DMS153 treated with DMSO at 0.1 percent for 48 hours (cell line): ENCODE measurements at regions not wholly inside any gene's neighbourhood (a gene's known extent, or its start where the extent isn't known, plus 50 kb on each side); places are given as distances from the start of the nearest gene placed in this dataset.

Source experiments
- DNase-seq: peaks from one replicate; lab custom pipeline; 2025; ENCODE audit not compliant: unreplicated experiment; lab: John Stamatoyannopoulos, UW

GRCh38 chr14:44720707-44721106 is 213.6 kb upstream of the FSCB start:
- DNase-seq: no peak

- DNase-seq: peak; percentile 37
Measured at GRCh38 chr14:44712024-44712815, 205.1 kb upstream of the FSCB start.

DNA sequence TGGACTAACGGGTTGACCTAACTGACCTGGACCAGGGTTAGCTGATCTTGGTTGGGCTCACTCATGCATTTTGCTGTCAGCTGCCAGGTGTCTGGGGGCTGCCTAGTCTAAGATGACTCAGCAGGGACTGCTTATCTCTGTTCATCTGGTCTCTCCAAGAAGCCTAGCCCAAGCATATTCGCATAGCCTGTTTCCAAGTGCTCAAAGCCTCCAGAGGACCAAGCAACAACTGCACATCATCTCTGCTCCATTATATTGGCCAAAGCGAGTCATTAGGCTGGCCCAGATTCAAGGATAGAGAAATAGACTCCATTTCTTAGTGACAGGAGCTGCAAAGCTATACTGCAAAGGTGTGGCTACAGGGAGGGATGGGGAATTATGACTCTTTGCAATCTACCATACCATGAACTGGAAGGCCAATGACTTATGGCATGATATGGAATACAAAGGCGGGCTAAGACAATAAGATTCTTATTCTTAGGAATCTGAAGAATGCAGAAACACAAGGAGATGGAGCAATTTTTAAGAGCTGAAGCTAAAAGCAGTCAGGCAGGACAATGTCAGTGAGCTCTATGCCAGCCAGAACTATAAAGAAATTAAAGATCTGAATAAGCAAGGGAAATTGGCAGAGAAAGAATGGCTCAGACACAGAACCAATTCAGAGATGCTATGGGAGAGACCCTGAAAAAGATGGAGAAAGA is 194.6 kb upstream of the FSCB start:
- DNase-seq: no peak

DNA sequence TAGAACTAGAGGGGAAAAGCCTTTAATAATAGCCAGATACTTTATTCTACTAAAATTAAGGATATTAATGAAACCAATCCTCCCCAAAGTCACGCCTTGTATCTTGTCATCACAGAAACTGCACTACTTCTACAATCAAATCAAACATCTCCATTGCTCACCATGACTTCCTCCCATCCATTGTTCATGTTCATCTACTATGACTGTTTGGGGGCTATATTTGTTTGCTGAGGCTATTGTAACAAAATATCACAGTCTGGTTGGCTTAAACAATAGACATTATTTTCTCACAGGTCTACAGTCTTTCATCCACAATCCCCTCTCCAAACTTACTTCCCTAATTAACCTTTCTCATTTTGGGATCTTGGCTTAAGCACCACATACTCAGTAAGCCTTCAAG is 193.6 kb upstream of the FSCB start:
- DNase-seq: no peak

GRCh38 chr14:44700184-44700583 is 193.1 kb upstream of the FSCB start:
- no peak for DNase-seq

- DNase-seq: no peak
Measured at GRCh38 chr14:44699391-44699790, 192.3 kb upstream of the FSCB start.

DNA sequence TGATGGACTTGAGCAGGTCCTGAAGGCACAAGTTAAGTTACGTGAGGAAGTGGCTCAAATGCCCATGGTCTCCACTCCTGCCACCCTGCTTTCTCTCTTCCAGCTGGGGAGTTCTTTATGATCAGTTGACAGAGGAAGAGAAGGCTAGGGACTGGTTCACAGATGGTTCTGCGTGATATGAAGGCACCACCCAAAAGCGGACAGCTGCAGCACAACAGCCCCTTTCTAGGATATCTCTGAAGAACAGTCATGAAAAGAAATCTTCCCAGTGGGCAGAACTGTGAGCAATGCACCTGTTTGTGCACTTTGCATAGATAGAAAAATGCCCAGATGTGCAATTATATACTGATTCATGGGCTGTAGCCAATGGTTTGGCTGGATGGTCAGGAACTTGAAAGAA is 162.4 kb upstream of the FSCB start:
- DNase-seq: no peak

DNA sequence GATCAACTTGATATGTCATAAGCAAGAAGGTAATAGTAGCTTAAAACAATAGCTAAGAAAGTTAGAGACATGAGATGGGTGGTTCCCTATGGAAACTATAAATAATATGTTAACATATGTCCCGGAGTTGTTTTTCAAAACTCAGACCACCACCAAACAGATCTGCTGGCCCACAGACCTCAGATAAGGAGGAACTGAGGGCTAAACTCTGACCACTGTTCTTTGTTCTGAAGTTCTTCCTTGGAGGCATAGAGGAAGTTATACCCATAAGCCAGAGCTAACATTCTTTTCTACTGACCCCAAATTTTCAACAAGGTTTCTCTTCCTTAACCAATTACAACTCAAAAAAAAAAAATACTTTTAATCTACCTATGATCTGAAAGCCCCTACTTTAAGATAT is 156.1 kb upstream of the FSCB start:
- DNase-seq: no peak

DNA sequence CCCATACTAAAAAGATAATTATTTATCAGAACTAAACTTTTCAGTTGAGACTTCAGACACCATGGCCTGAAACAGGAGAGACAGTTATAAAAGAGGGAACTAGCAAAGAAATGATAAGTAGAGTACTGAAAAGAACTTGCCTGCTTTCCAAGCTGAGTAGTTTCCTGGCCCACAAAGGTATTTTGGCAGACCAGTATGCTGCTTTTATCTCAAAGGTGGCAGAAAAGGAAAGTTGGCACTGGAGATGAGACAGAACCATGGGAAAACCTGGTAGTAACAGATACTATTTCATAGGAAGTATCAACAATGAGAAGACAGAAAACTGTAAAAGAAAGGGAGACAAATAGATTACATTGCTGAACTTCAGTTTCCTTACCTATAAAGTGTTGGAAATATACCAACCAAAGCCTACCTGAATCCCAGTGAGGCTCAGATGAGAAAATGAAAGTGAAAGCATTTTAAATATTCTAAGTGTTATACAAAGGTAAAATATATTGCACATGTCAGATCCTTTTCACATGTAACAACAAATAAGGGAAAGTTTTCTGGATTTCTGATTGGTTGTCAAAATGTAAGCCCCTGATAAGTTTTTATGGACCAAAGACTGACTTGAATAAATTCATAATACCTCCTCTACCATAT is 155.3 kb upstream of the FSCB start:
- DNase-seq: no peak

DNA sequence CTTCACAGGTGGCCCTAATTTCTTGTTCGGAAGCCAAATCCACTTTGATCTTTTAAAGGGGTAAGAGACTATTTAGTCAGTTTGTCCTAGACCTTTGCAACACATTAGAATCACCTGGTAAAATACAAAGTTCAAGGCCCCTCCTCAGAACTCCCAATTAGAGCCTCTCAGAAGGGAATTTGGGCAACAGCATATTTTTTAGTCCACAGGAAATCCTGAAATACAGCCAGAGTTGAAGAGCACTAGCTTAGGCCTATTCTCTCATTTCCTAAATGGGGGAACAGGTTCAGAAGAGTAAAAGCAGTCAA is 151.3 kb upstream of the FSCB start:
- DNase-seq: no peak

DNA sequence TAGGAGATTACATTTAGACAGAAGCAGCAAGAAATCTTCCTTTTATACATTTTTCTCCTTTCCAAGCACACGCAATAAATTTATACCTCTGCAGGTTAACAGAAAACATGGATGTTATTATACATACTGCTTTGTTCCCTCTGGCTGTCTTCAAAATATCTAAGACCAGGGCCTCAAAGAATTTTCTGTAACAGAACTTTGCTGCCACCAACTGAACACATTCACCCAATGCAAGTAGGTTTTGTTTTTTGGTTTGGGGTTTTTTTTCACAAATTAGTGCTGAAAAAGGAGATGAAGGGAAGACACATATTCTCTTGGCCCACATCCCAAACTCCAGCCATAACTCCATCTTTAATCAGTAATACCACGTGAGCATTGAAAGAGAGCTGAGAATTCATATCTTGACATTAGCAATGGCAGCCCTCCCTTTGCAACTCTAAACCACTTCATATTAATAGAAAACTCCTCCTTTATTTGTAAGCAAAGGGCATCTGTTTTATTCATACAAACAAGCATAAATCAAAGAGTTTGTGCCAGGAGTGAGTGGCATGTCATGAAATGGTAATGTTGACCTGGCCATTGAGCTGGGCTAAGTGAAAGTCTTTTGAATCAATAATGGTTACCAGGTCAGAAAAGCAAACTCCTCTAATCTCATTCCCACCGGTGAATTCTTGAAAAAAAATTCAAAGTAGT is 150.8 kb upstream of the FSCB start:
- peak; percentile 83 for DNase-seq

DNA sequence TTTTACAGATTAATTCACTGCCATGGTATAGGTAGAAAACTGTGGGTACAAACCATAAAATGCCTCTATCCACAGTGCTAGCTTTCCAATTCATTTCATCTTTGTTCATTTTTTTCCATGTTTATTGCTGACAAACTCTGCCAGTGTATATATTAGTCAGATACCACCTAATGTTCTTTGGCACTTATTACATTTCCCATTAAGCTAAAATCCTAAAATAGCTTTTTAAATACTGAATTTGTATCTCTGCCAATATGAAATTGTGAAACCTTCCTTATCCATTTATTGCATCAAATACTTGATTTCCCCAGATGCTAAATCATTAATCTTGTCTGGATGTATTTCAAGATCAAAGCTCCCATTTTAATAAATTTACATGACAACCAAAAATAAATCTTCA is 150.1 kb upstream of the FSCB start:
- DNase-seq: no peak

- DNase-seq: no peak
Measured at GRCh38 chr14:44654591-44654990, 147.5 kb upstream of the FSCB start.

DNA sequence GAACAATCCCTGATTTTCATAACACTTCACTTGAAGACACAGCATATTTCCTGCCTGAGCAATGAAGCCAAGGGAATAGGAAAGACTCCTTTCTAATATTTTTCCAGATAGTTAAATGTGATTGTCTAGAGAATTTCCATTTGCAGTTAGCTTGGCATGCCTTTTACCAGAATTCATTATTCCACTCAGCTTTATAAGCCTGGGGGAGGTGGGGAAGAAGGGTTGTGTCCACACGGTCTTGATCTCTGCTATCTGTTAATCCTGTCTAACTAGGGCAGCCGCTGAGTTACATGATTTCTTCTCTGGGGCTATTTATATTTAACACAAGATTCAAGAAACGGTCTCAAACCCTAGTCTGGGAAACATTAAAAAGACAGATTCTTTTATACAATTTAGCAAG is 146.6 kb upstream of the FSCB start:
- no peak for DNase-seq

GRCh38 chr14:44652640-44653039 is 145.6 kb upstream of the FSCB start:
- DNase-seq: no peak

DNA sequence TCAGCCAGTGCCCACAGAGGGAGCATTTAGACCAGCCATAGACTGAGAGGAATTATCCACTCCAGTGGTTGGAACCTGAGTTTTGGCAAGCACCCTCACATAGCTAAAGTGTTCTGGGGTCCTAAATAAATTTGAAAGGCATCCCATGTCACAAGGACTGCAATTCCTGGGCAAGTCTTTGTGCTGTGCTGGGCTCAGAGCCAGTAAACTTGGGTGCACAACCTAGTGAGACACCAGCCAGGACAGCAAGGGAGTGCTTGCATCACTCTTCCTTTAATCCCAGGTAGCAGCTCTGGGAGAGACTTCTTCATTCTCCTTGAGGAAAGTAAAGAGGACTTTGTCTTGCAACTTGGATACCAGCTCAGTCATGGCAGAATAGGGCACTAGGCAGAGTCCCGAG is 142.0 kb upstream of the FSCB start:
- DNase-seq: no peak

DNA sequence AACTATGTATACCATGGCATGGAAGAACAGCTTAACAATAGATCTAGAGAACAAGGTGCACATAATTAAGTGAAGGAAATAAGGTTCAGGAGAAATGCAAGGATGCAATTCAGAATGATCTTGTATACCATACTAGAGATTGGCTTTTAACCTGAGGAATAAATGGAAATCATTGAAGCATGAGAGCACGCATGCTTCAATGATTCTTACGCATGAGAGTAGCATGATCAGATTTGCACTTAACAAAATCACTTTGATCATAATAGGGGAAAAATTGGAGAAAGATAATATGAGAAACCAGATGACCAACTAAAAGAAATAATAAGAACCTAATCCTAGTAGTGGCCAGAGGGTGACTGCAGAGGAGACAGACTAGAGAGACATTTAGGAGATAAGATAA is 133.3 kb upstream of the FSCB start:
- DNase-seq: no peak

GRCh38 chr14:44639781-44640385 is 132.8 kb upstream of the FSCB start:
- no peak for DNase-seq

- no peak for DNase-seq
Measured at GRCh38 chr14:44634692-44635091, 127.6 kb upstream of the FSCB start.

- no peak for DNase-seq
Measured at GRCh38 chr14:44626423-44626822, 119.3 kb upstream of the FSCB start.

- DNase-seq: no peak
Measured at GRCh38 chr14:44625098-44625497, 118.0 kb upstream of the FSCB start.
